ENCODE measurements at regions not wholly inside any gene's neighbourhood (a gene's known extent, or its start where the extent isn't known, plus 50 kb on each side); places are given as distances from the start of the nearest gene placed in this dataset.

GRCh38 chr16:60123392-60124023, 1389.4 kb upstream of the GOT2 start:
- TF ChIP-seq CTCF (IDR thresholded peaks at IDR 0.05; ENCODE audit: low read depth, low read length, missing control alignments) = no peak
- DNase-seq = no peak
- no peaks in the 10 kb centered on the region for H3K36me3 ChIP-seq (replicated peaks)
- no peak overlapping the region for H3K27ac ChIP-seq
- no peaks in the 10 kb centered on the region for H3K27me3 ChIP-seq (replicated peaks)
- in situ Hi-C loops (cut with HindIII; ENCODE audit: low pct_ligation_motif_present, low sequenced_read_pairs) = no loop called here
- no peak overlapping the region for H3K4me3 ChIP-seq (ENCODE audit: low read depth, low read length)

- Histone ChIP-seq H3K36me3 (replicated peaks) (no peaks in the 10 kb centered on the region), H3K27ac (no peak overlapping the region), H3K27me3 (replicated peaks) (no peaks in the 10 kb centered on the region), H3K4me3 (ENCODE audit: low read depth, low read length) (no peak overlapping the region)
- TF ChIP-seq CTCF (IDR thresholded peaks at IDR 0.05; ENCODE audit: low read depth, low read length, missing control alignments) = no peak
- no peak for DNase-seq
- in situ Hi-C loops (cut with HindIII; ENCODE audit: low pct_ligation_motif_present, low sequenced_read_pairs) = no loop called here
Measured at GRCh38 chr16:60120586-60120985, 1386.5 kb upstream of the GOT2 start.

GRCh38 chr16:60110531-60110930, 1376.4 kb upstream of the GOT2 start:
- in situ Hi-C loops (cut with HindIII; ENCODE audit: low pct_ligation_motif_present, low sequenced_read_pairs) = no loop called here
- H3K27me3 ChIP-seq (replicated peaks) = no peaks in the 10 kb centered on the region
- DNase-seq = no peak
- H3K27ac ChIP-seq = no peak overlapping the region
- no peak for TF ChIP-seq CTCF (IDR thresholded peaks at IDR 0.05; ENCODE audit: low read depth, low read length, missing control alignments)
- no peak overlapping the region for H3K4me3 ChIP-seq (ENCODE audit: low read depth, low read length)
- H3K36me3 ChIP-seq (replicated peaks) = no peaks in the 10 kb centered on the region

- Histone ChIP-seq H3K4me3 (ENCODE audit: low read depth, low read length) (no peak overlapping the region), H3K27ac (no peak overlapping the region), H3K36me3 (replicated peaks) (no peaks in the 10 kb centered on the region), H3K27me3 (replicated peaks) (no peaks in the 10 kb centered on the region)
- in situ Hi-C loops (cut with HindIII; ENCODE audit: low pct_ligation_motif_present, low sequenced_read_pairs) = no loop called here
- no peak for DNase-seq
- TF ChIP-seq CTCF (IDR thresholded peaks at IDR 0.05; ENCODE audit: low read depth, low read length, missing control alignments) = no peak
Measured at GRCh38 chr16:60107871-60108270, 1373.8 kb upstream of the GOT2 start.

- no peak for TF ChIP-seq CTCF (IDR thresholded peaks at IDR 0.05; ENCODE audit: low read depth, low read length, missing control alignments)
- no peak overlapping the region for H3K4me3 ChIP-seq (ENCODE audit: low read depth, low read length)
- in situ Hi-C loops (cut with HindIII; ENCODE audit: low pct_ligation_motif_present, low sequenced_read_pairs) = no loop called here
- no peaks in the 10 kb centered on the region for H3K36me3 ChIP-seq (replicated peaks)
- no peak overlapping the region for H3K27ac ChIP-seq
- no peaks in the 10 kb centered on the region for H3K27me3 ChIP-seq (replicated peaks)
- peak; percentile 13 for DNase-seq
Measured at GRCh38 chr16:60107437-60107836, 1373.3 kb upstream of the GOT2 start.

DNA sequence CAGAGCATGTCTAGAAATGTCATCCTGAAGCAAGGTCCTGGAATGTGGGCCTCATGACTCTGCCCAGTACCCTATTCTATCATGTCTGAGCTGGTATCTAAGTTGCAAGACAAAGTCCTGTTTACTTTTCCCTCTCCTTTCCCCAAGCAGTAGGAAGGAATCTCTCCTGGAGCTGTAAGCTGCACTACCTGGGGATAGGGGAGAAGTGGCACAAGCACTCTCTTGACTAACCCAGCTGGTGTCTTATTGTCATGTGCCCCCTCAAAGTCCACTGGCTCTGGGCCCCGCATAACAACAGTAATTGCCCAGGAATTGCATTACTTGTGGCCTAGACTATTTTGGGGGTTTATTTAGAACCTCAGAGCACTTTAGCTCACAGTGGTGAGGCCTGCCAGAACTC, 1366.3 kb upstream of the GOT2 start:
- Histone ChIP-seq H3K4me3 (ENCODE audit: low read depth, low read length) (no peak overlapping the region), H3K36me3 (replicated peaks) (no peaks in the 10 kb centered on the region), H3K27me3 (replicated peaks) (no peaks in the 10 kb centered on the region), H3K27ac (no peak overlapping the region)
- in situ Hi-C loops (cut with HindIII; ENCODE audit: low pct_ligation_motif_present, low sequenced_read_pairs) = no loop called here
- no peak for TF ChIP-seq CTCF (IDR thresholded peaks at IDR 0.05; ENCODE audit: low read depth, low read length, missing control alignments)
- DNase-seq = no peak
